GM19238 (cell line): ENCODE measurements at regions not wholly inside any gene's neighbourhood (a gene's known extent, or its start where the extent isn't known, plus 50 kb on each side); places are given as distances from the start of the nearest gene placed in this dataset.

Experiments used
- DNase-seq: peaks from one replicate; pipeline ENCODE4 v3.0.0; 2011; ENCODE audit warnings: low spot score; ENCODE audit not compliant: insufficient read length

- DNase-seq: no peak
These were observed 510.1 kb downstream of the NR2F1-AS1 start for GRCh38 chr5:93070938-93071337.

GRCh38 chr5:93069276-93069675 is 511.7 kb downstream of the NR2F1-AS1 start:
- no peak for DNase-seq

- no peak for DNase-seq
These were observed 518.5 kb downstream of the NR2F1-AS1 start for GRCh38 chr5:93062548-93062947.

- no peak for DNase-seq
These were observed 522.7 kb downstream of the NR2F1-AS1 start for GRCh38 chr5:93058309-93058708.

GRCh38 chr5:93057311-93057710 is 523.7 kb downstream of the NR2F1-AS1 start:
- DNase-seq: no peak

- DNase-seq: no peak
These were observed 525.0 kb downstream of the NR2F1-AS1 start for GRCh38 chr5:93055971-93056370.

GRCh38 chr5:93055561-93055960 is 525.5 kb downstream of the NR2F1-AS1 start:
- DNase-seq: no peak

- DNase-seq: no peak
These were observed 526.4 kb downstream of the NR2F1-AS1 start for GRCh38 chr5:93054424-93055163.

- no peak for DNase-seq
These were observed 527.2 kb downstream of the NR2F1-AS1 start for GRCh38 chr5:93053825-93054224.

GRCh38 chr5:93048858-93049257 is 532.2 kb downstream of the NR2F1-AS1 start:
- DNase-seq: no peak

GRCh38 chr5:93044859-93045666 is 536.0 kb downstream of the NR2F1-AS1 start:
- no peak for DNase-seq

- DNase-seq: no peak
These were observed 541.1 kb downstream of the NR2F1-AS1 start for GRCh38 chr5:93039888-93040287.

GRCh38 chr5:93034621-93035590 is 546.1 kb downstream of the NR2F1-AS1 start:
- DNase-seq: no peak

GRCh38 chr5:93022796-93023447 is 558.1 kb downstream of the NR2F1-AS1 start:
- DNase-seq: no peak

- DNase-seq: no peak
These were observed 558.8 kb downstream of the NR2F1-AS1 start for GRCh38 chr5:93022211-93022610.

- DNase-seq: no peak
These were observed 561.1 kb downstream of the NR2F1-AS1 start for GRCh38 chr5:93019896-93020295.

GRCh38 chr5:93018461-93018860 is 562.6 kb downstream of the NR2F1-AS1 start:
- DNase-seq: no peak

- no peak for DNase-seq
These were observed 563.2 kb downstream of the NR2F1-AS1 start for GRCh38 chr5:93017849-93018248.

GRCh38 chr5:93017376-93017775 is 563.6 kb downstream of the NR2F1-AS1 start:
- DNase-seq: no peak

GRCh38 chr5:93010616-93011015 is 570.4 kb downstream of the NR2F1-AS1 start:
- DNase-seq: no peak

- DNase-seq: no peak
These were observed 571.0 kb downstream of the NR2F1-AS1 start for GRCh38 chr5:93010037-93010436.
